Heart left ventricle (tissue), 13 donors: ENCODE measurements at regions not wholly inside any gene's neighbourhood (a gene's known extent, or its start where the extent isn't known, plus 50 kb on each side); places are given as distances from the start of the nearest gene placed in this dataset.

ENCODE experiments used
- POLR2A ChIP-seq, 2 donors: fragments of 450-650 bp; IDR thresholded peaks; one replicate each; pipeline ENCODE4 v1.6.1; 2017; ENCODE audit warnings: antibody characterized with exemption in 2 of 2, mild to moderate bottlenecking in 2 of 2, moderate library complexity in 2 of 2
- TF ChIP-seq, protein P1 (sequence below), 12 donors: fragments of 200-600 bp; sonication (generic) in 4 of 12; IDR thresholded peaks; one replicate each; pipeline versions ENCODE4 v1.5.0 to v1.8.0; 2018 to 2022; ENCODE audit warnings: antibody characterized with exemption in 12 of 12, mild to moderate bottlenecking in 5 of 12
- donor health status: ischemic (EF 13 %, LVEDD 7.1; RV severe dilation, severe dysfunction).
- donor health status: DM: no; HTN: yes; CAD: no.
- donor health status: DM: no; HTN: no; CAD: no.
- donor health status: ischemic (EF 25% LVEDD 6.9; RV normal size, moderate dysfunction).
- donor health status: ischemic (EF 25% LVEDD 5.7; RV mildly dilated, moderate dysfunction).
- donor health status: ischemic (EF 35%, LVEDD 5.7; RV mildly dilated, moderate dysfunction).
- donor health status: nonischemic (EF 11% LVEDD 7.7; RV severe dilation, severe dysfunction).
- donor health status: DM: yes; HTN: yes; CAD: no.
- donor health status: PGD.
- donor health status: ischemic (EF 29% LVEDD 5.4; RV normal size, mild dysfunction).
- donor health status: nonischemic (EF 23%, LVEDD 6.1; RV moderate dilation, normal function).

DNA sequence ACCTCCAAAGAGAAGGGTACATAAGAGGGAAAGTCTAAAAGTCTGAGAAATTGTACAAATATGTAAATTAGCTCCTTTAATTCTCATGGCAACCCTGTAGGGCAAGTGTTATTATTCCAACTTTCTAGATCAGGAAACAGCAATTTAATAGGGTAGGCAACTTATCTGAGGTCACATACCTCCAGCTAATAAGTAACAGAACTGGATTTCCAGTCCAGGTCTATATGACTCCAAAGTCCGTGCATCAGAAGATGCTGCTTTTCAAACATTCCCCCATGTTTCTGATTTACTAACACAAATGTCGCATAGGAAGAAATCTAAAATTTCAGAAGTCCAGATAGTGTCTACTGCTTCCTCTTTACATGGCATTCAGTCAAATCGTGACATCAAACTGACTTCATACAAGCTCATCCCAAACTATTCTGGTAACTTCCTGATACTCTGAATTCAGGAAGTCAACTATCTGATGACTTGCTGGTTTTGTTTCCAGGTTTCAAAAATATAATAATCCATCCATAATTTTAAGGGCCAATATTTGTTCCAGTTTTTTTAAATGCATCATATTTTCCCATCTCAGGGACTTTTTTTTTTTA is 419.3 kb upstream of the ACVR2A start:
- TF ChIP-seq, protein P1, sequence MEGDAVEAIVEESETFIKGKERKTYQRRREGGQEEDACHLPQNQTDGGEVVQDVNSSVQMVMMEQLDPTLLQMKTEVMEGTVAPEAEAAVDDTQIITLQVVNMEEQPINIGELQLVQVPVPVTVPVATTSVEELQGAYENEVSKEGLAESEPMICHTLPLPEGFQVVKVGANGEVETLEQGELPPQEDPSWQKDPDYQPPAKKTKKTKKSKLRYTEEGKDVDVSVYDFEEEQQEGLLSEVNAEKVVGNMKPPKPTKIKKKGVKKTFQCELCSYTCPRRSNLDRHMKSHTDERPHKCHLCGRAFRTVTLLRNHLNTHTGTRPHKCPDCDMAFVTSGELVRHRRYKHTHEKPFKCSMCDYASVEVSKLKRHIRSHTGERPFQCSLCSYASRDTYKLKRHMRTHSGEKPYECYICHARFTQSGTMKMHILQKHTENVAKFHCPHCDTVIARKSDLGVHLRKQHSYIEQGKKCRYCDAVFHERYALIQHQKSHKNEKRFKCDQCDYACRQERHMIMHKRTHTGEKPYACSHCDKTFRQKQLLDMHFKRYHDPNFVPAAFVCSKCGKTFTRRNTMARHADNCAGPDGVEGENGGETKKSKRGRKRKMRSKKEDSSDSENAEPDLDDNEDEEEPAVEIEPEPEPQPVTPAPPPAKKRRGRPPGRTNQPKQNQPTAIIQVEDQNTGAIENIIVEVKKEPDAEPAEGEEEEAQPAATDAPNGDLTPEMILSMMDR (IDR thresholded peaks at IDR 0.05) = no peak
- no peak for TF ChIP-seq POLR2A (IDR thresholded peaks at IDR 0.05)
